ENCODE measurements at regions not wholly inside any gene's neighbourhood (a gene's known extent, or its start where the extent isn't known, plus 50 kb on each side); places are given as distances from the start of the nearest gene placed in this dataset.

GRCh38 chr10:129325893-129326292 is 141.1 kb upstream of the MGMT start:
- no peak for TF ChIP-seq POLR2A (IDR thresholded peaks at IDR 0.05; ENCODE audit: low read length)
- no peak for TF ChIP-seq GATA1 (IDR thresholded peaks at IDR 0.05; ENCODE audit: low read depth, low read length)

All from erythroblast (primary cell).